PFSK-1 (cell line): ENCODE measurements at regions not wholly inside any gene's neighbourhood (a gene's known extent, or its start where the extent isn't known, plus 50 kb on each side); places are given as distances from the start of the nearest gene placed in this dataset.

Experiments used
- POLR2AphosphoS5 ChIP-seq: IDR thresholded peaks from 2 replicates; pipeline ENCODE4 v1.6.1; 2012; ENCODE audit warnings: low read depth, mild to moderate bottlenecking, control low read depth, low read length, moderate library complexity
- SIN3A ChIP-seq: IDR thresholded peaks from 2 replicates; pipeline ENCODE4 v1.6.1; 2012; ENCODE audit warnings: mild to moderate bottlenecking, low read length, moderate library complexity, borderline replicate concordance; ENCODE audit not compliant: insufficient read depth

- TF ChIP-seq POLR2AphosphoS5 (no peak), SIN3A (no peak)
Measured at GRCh38 chr3:5653426-5654143, 466.1 kb downstream of the EDEM1 start.
